OCI-LY3 (cell line): ENCODE measurements at regions not wholly inside any gene's neighbourhood (a gene's known extent, or its start where the extent isn't known, plus 50 kb on each side); places are given as distances from the start of the nearest gene placed in this dataset.
"Not testable (repeated sequence)": the region's sequence is repeated elsewhere in the genome, so short reads cannot be mapped to it uniquely, and the experiment has no call there.

Source experiments
- H2AFZ ChIP-seq: fragments of 200-600, 300-600 bp; shearing (Covaris generic); 2 replicates; pipeline ENCODE4 v1.6.0; 2014; ENCODE audit warnings: antibody characterized with exemption, low read depth, low read length
- H3K27ac ChIP-seq: fragments of 200-600, 300-600 bp; sonication (generic); 2 replicates; pipeline ENCODE4 v1.5.1; 2014; ENCODE audit warnings: mild to moderate bottlenecking, low read length, moderate library complexity, mixed read lengths
- H3K27me3 ChIP-seq: fragments of 200-600, 300-600 bp; sonication (generic); 2 replicates; pipeline ENCODE4 v1.6.1; 2014; ENCODE audit warnings: low read depth, low read length, mixed read lengths
- H3K36me3 ChIP-seq: fragments of 200-600, 300-600 bp; sonication (generic); replicated peaks from 2 replicates; pipeline ENCODE3; 2014; ENCODE audit warnings: low read depth, low read length, mixed read lengths
- H3K4me1 ChIP-seq: fragments of 300-600, 200-600 bp; sonication (generic); 2 replicates; pipeline ENCODE4 v1.6.1; 2014; ENCODE audit warnings: low read length, mixed read lengths
- H3K4me2 ChIP-seq: fragments of 200-600, 300-600 bp; sonication (generic); 2 replicates; pipeline ENCODE4 v1.6.1; 2014; ENCODE audit warnings: low read length, mixed read lengths
- H3K4me3 ChIP-seq: fragments of 300-600, 200-600 bp; sonication (generic); 2 replicates; pipeline ENCODE4 v1.5.1; 2014; ENCODE audit warnings: antibody characterized with exemption, mild to moderate bottlenecking, low read length, moderate library complexity
- H3K79me2 ChIP-seq: fragments of 300-600, 200-600 bp; shearing (Covaris generic); 2 replicates; pipeline ENCODE4 v1.6.1; 2014; ENCODE audit warnings: mild to moderate bottlenecking, low read length, mixed read lengths
- H3K9ac ChIP-seq: fragments of 300-600, 200-600 bp; shearing (Covaris generic); 2 replicates; pipeline ENCODE4 v1.6.0; 2014; ENCODE audit warnings: mild to moderate bottlenecking, low read length, moderate library complexity
- H3K9me3 ChIP-seq: fragments of 200-600, 300-600 bp; shearing (Covaris generic); 2 replicates; pipeline ENCODE4 v1.6.1; 2014; ENCODE audit warnings: low read length, mixed read lengths; ENCODE audit not compliant: insufficient read depth
- H4K20me1 ChIP-seq: fragments of 200-600, 300-600 bp; sonication (generic); 2 replicates; pipeline ENCODE4 v1.6.1; 2016; ENCODE audit warnings: low read length, mixed read lengths; ENCODE audit not compliant: insufficient read depth
- TF ChIP-seq, protein P1 (sequence below): fragments of 200-600, 300-600 bp; sonication (generic); IDR thresholded peaks from 2 replicates; pipeline ENCODE4 v1.5.1; 2014; ENCODE audit warnings: antibody characterized with exemption, low read length, low read depth

DNA sequence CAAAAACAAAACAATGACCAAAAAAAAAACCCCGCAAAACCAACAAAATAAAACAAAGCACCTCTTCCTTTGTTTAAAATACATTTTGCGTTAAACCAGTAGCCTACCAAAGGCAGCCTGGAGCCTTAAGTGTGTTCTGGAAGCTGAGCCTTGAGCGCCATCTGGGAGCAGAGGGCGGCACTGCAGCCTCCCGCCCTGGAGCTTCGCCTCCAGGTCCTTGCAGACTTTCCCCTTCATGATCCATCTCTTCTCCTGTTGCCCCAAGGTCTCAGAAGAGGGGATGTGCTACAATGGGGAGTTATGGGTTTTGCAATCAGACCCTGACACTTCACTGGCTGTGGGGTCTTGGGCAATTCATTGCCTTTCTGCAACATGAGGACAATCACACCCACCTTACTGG is 204.9 kb downstream of the NPIPA8 start:
- H3K9me3 ChIP-seq, H3K27ac ChIP-seq, H3K9ac ChIP-seq, H3K27me3 ChIP-seq, H3K4me3 ChIP-seq, H3K4me2 ChIP-seq, H2AFZ ChIP-seq, H3K36me3 ChIP-seq, H3K79me2 ChIP-seq, H4K20me1 ChIP-seq, H3K4me1 ChIP-seq: not testable (repeated sequence)
- TF ChIP-seq, protein P1, sequence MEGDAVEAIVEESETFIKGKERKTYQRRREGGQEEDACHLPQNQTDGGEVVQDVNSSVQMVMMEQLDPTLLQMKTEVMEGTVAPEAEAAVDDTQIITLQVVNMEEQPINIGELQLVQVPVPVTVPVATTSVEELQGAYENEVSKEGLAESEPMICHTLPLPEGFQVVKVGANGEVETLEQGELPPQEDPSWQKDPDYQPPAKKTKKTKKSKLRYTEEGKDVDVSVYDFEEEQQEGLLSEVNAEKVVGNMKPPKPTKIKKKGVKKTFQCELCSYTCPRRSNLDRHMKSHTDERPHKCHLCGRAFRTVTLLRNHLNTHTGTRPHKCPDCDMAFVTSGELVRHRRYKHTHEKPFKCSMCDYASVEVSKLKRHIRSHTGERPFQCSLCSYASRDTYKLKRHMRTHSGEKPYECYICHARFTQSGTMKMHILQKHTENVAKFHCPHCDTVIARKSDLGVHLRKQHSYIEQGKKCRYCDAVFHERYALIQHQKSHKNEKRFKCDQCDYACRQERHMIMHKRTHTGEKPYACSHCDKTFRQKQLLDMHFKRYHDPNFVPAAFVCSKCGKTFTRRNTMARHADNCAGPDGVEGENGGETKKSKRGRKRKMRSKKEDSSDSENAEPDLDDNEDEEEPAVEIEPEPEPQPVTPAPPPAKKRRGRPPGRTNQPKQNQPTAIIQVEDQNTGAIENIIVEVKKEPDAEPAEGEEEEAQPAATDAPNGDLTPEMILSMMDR: peak; percentile 28

GRCh38 chr16:18130478-18131120 is 205.9 kb downstream of the NPIPA8 start:
- H2AFZ ChIP-seq, H3K9me3 ChIP-seq, H3K4me3 ChIP-seq, H3K36me3 ChIP-seq, H3K27me3 ChIP-seq, H3K27ac ChIP-seq, H3K79me2 ChIP-seq, H3K4me1 ChIP-seq, H3K4me2 ChIP-seq, H4K20me1 ChIP-seq, H3K9ac ChIP-seq: not testable (repeated sequence)

DNA sequence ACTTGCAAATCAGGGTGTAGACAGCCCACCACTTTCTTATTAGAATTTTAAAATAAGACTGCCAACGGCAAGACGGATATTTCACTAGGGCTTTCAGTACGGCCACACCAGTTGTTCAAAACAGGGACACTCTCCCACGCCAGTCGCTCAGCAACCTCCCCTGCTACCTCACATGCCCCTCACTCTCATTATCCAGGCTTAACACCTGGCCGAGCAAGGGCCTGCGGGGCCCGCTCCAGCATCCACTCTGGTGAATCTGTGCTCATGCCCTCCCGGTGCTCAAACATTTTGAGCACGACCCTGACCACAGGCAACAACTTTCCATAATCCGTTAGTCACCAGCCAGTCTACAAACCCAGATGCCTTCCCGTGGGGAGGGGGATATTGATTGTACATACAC is 209.5 kb downstream of the NPIPA8 start:
- not testable (repeated sequence) for H3K4me2 ChIP-seq, H3K27ac ChIP-seq, H3K4me3 ChIP-seq, H3K27me3 ChIP-seq, H4K20me1 ChIP-seq, H2AFZ ChIP-seq, H3K4me1 ChIP-seq, H3K9ac ChIP-seq, H3K79me2 ChIP-seq, H3K9me3 ChIP-seq, H3K36me3 ChIP-seq

- H3K4me2 ChIP-seq, H3K4me3 ChIP-seq, H3K27me3 ChIP-seq, H2AFZ ChIP-seq, H3K36me3 ChIP-seq, H3K4me1 ChIP-seq, H3K9me3 ChIP-seq, H3K27ac ChIP-seq, H3K9ac ChIP-seq, H3K79me2 ChIP-seq, H4K20me1 ChIP-seq: not testable (repeated sequence)
Observed at GRCh38 chr16:18119092-18119491, 217.4 kb downstream of the NPIPA8 start.

GRCh38 chr16:18118684-18119083 is 217.9 kb downstream of the NPIPA8 start:
- not testable (repeated sequence) for H3K4me3 ChIP-seq, H3K27ac ChIP-seq, H3K4me2 ChIP-seq, H4K20me1 ChIP-seq, H3K79me2 ChIP-seq, H3K27me3 ChIP-seq, H2AFZ ChIP-seq, H3K4me1 ChIP-seq, H3K9ac ChIP-seq, H3K36me3 ChIP-seq, H3K9me3 ChIP-seq

DNA sequence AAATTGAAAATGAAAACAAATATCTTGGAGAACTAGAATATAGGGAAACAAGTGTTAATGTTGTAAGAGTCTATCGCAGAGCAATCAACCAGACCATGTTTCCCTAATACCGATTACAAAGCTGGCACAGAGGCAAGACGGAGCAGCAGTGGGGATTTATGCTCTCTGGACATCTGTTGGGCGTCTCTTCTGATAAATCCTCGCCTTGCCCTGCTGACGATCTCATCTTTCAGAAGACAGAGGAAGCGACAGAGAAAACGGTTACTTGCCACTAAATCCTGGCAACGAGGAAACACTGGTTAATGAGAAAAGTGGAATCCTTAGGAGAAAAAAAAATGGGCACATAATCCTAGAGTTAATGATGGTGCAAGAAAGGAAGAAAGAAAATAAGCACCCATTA is 218.5 kb downstream of the NPIPA8 start:
- H3K9ac ChIP-seq, H3K27ac ChIP-seq, H3K27me3 ChIP-seq, H3K4me3 ChIP-seq, H2AFZ ChIP-seq, H3K9me3 ChIP-seq, H3K36me3 ChIP-seq, H4K20me1 ChIP-seq, H3K4me1 ChIP-seq, H3K4me2 ChIP-seq, H3K79me2 ChIP-seq: not testable (repeated sequence)

DNA sequence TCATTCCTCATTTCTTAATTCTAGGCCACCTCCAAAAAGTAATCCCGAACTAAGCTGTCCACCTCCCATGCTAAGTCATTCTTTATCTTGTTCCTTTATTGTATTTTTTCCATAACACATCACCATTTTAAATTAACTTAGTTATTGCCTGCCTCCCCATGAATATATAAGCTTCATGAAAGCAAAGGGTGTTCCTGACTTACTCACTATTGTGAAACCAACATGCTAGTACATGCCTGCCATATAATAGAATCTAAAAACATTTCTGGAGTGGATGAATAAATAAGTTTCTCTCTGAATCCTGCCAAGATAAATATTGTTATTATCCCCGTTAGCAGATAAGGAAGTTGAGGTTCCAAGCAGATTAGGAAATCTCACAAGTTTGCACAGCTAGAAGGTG is 232.1 kb downstream of the NPIPA8 start:
- H3K36me3 ChIP-seq, H3K27ac ChIP-seq, H3K4me3 ChIP-seq, H3K27me3 ChIP-seq, H4K20me1 ChIP-seq, H3K79me2 ChIP-seq, H3K9ac ChIP-seq, H2AFZ ChIP-seq, H3K4me1 ChIP-seq, H3K4me2 ChIP-seq, H3K9me3 ChIP-seq: not testable (repeated sequence)

DNA sequence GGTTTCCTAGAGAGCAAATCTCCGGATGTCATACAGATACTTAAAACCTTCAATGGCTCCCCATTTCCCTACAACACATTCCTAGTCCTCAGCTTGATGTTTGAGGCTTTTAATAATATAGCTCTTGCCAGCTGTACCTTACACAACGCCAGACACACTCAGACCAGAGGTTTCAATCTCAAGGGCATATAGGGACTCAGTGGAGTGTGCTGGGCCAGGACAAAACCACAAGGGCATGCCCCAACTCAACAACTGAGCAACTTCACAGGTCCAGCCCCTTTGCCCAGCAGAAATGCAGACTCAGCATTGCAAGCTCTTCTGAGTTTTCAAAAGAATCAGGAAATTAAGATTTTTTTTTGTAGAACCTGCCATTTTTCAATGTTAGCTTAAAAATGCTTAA is 235.5 kb downstream of the NPIPA8 start:
- H3K79me2 ChIP-seq, H4K20me1 ChIP-seq, H3K27me3 ChIP-seq, H3K9ac ChIP-seq, H2AFZ ChIP-seq, H3K9me3 ChIP-seq, H3K4me3 ChIP-seq, H3K27ac ChIP-seq, H3K36me3 ChIP-seq, H3K4me2 ChIP-seq, H3K4me1 ChIP-seq: not testable (repeated sequence)

GRCh38 chr16:18092605-18093004 is 243.9 kb downstream of the NPIPA8 start:
- H3K4me2 ChIP-seq, H3K79me2 ChIP-seq, H2AFZ ChIP-seq, H4K20me1 ChIP-seq, H3K4me3 ChIP-seq, H3K36me3 ChIP-seq, H3K9me3 ChIP-seq, H3K27me3 ChIP-seq, H3K27ac ChIP-seq, H3K9ac ChIP-seq, H3K4me1 ChIP-seq: not testable (repeated sequence)
